Uterus (tissue), 3 donors: ENCODE measurements at regions not wholly inside any gene's neighbourhood (a gene's known extent, or its start where the extent isn't known, plus 50 kb on each side); places are given as distances from the start of the nearest gene placed in this dataset.
"Not testable (repeated sequence)": the region's sequence is repeated elsewhere in the genome, so short reads cannot be mapped to it uniquely, and the experiment has no call there.

ENCODE experiments used
- DNase-seq, 2 donors: peaks; one replicate each; pipeline ENCODE4 v3.0.0-alpha.2; 2019 to 2020
- H3K27ac ChIP-seq, 2 donors: fragments of 200-600 bp; sonication (generic); 1 replicate in 1 of 2; 2 replicates in 1 of 2; pipeline ENCODE4 v1.5.1; 2016 to 2018
- H3K27me3 ChIP-seq, 2 donors: fragments of 200-600 bp; sonication (generic); one replicate each; pipeline ENCODE4 v1.5.1; 2018 to 2019; ENCODE audit warnings: control low read depth in 1 of 2
- H3K36me3 ChIP-seq, 2 donors: fragments of 200-600 bp; sonication (generic); one replicate each; pipeline ENCODE4 v1.5.1; 2019; ENCODE audit warnings: control low read depth in 1 of 2
- H3K4me1 ChIP-seq, 2 donors: fragments of 200-600 bp; sonication (generic); one replicate each; pipeline ENCODE4 v1.5.1; 2018 to 2019; ENCODE audit warnings: control low read depth in 1 of 2
- H3K4me3 ChIP-seq, 2 donors: fragments of 200-600 bp; sonication (generic); 1 replicate in 1 of 2; 2 replicates in 1 of 2; pipeline ENCODE4 v1.5.1; 2018 to 2019; ENCODE audit warnings: mild to moderate bottlenecking in 1 of 2
- H3K9me3 ChIP-seq, 2 donors: fragments of 200-600 bp; sonication (generic); one replicate each; pipeline ENCODE4 v1.5.1; 2019; ENCODE audit warnings: control low read depth in 1 of 2
- CTCF ChIP-seq, 4 experiments: fragments of 200-600 bp in 2 of 4; fragments of 450-650 bp in 2 of 4; sonication (generic) in 2 of 4; IDR thresholded peaks; one replicate each; pipeline ENCODE4 v1.5.1; 2016 to 2019; ENCODE audit warnings: antibody characterized with exemption in 4 of 4, mild to moderate bottlenecking in 2 of 4, moderate library complexity in 1 of 4
- POLR2A ChIP-seq, 2 donors: fragments of 450-650 bp; IDR thresholded peaks; one replicate each; pipeline ENCODE4 v1.6.1; 2016; ENCODE audit warnings: antibody characterized with exemption in 2 of 2, mild to moderate bottlenecking in 1 of 2, moderate library complexity in 1 of 2
- intact Hi-C: fragments of 100-400 bp; cut with DNase I; formaldehyde crosslinking; loops from one replicate; pipeline ENCODE4 v1.15.1; 2023; ENCODE audit warnings: low total_unique reads
- donor health status: DM: yes; HTN: yes; CAD: no.

GRCh38 chrX:115702982-115703381, 142.0 kb downstream of the PLS3 start:
- no peaks in the 10 kb centered on the region for H3K36me3 ChIP-seq
- peaks cover 0 to 7% of the 10 kb centered on the region in 2 donors for H3K27me3 ChIP-seq
- H3K9me3 ChIP-seq: no peaks in the 10 kb centered on the region
- intact Hi-C loops: no loop called here
- no peak for TF ChIP-seq POLR2A (IDR thresholded peaks at IDR 0.05)
- no peak for DNase-seq
- H3K4me1 ChIP-seq: no peaks in the 10 kb centered on the region
- no peak overlapping the region for H3K4me3 ChIP-seq
- no peak overlapping the region for H3K27ac ChIP-seq

GRCh38 chrX:115709039-115709438, 148.1 kb downstream of the PLS3 start:
- Histone ChIP-seq H3K9me3 (no peaks in the 10 kb centered on the region), H3K36me3 (no peaks in the 10 kb centered on the region), H3K4me1 (no peaks in the 10 kb centered on the region), H3K27me3 (peaks cover 0 to 7% of the 10 kb centered on the region in 2 donors), H3K4me3 (no peak overlapping the region), H3K27ac (no peak overlapping the region)
- DNase-seq: no peak
- TF ChIP-seq POLR2A (IDR thresholded peaks at IDR 0.05): no peak
- intact Hi-C loops: no loop called here

GRCh38 chrX:115712484-115712883, 151.5 kb downstream of the PLS3 start:
- no peak overlapping the region for H3K27ac ChIP-seq
- H3K27me3 ChIP-seq: peaks cover 0 to 1% of the 10 kb centered on the region in 2 donors
- no peak for DNase-seq
- TF ChIP-seq POLR2A (IDR thresholded peaks at IDR 0.05) (no peak), CTCF (IDR thresholded peaks at IDR 0.05) (no peak)
- H3K4me1 ChIP-seq: no peaks in the 10 kb centered on the region
- no peak overlapping the region for H3K4me3 ChIP-seq
- no peaks in the 10 kb centered on the region for H3K9me3 ChIP-seq
- intact Hi-C loops: no loop called here
- H3K36me3 ChIP-seq: no peaks in the 10 kb centered on the region

GRCh38 chrX:115713460-115713859, 152.5 kb downstream of the PLS3 start:
- Histone ChIP-seq H3K4me1 (no peaks in the 10 kb centered on the region), H3K9me3 (no peaks in the 10 kb centered on the region), H3K27ac (no peak overlapping the region), H3K36me3 (no peaks in the 10 kb centered on the region), H3K4me3 (no peak overlapping the region), H3K27me3 (no peaks in the 10 kb centered on the region)
- TF ChIP-seq POLR2A (IDR thresholded peaks at IDR 0.05): no peak
- TF ChIP-seq CTCF (IDR thresholded peaks at IDR 0.05): no peak
- intact Hi-C loops: no loop called here
- DNase-seq: no peak

GRCh38 chrX:115719171-115719570, 158.2 kb downstream of the PLS3 start:
- Histone ChIP-seq H3K27ac (no peak overlapping the region), H3K4me3 (no peak overlapping the region), H3K4me1 (no peaks in the 10 kb centered on the region), H3K27me3 (peaks cover 0 to 4% of the 10 kb centered on the region in 2 donors), H3K9me3 (no peaks in the 10 kb centered on the region), H3K36me3 (no peaks in the 10 kb centered on the region)
- no peak for DNase-seq
- TF ChIP-seq POLR2A (IDR thresholded peaks at IDR 0.05) (no peak), CTCF (IDR thresholded peaks at IDR 0.05) (no peak)
- intact Hi-C loops: no loop called here

- H3K4me1 ChIP-seq, H3K36me3 ChIP-seq, H3K4me3 ChIP-seq, DNase-seq, intact Hi-C loops, H3K9me3 ChIP-seq, H3K27ac ChIP-seq, H3K27me3 ChIP-seq: not testable (repeated sequence)
Observed at GRCh38 chrX:115722724-115723433, 161.9 kb downstream of the PLS3 start.

- H3K27me3 ChIP-seq, H3K27ac ChIP-seq, H3K36me3 ChIP-seq, DNase-seq, H3K9me3 ChIP-seq, H3K4me1 ChIP-seq, H3K4me3 ChIP-seq, intact Hi-C loops: not testable (repeated sequence)
Observed at GRCh38 chrX:115725370-115725769, 164.4 kb downstream of the PLS3 start.
